GM19238 (cell line): ENCODE measurements at regions not wholly inside any gene's neighbourhood (a gene's known extent, or its start where the extent isn't known, plus 50 kb on each side); places are given as distances from the start of the nearest gene placed in this dataset.
A peak's percentile ranks its signal among the peaks of the same experiment; 100 is the strongest.
"Not testable (repeated sequence)": the region's sequence is repeated elsewhere in the genome, so short reads cannot be mapped to it uniquely, and the experiment has no call there.

Experiments used
- DNase-seq: peaks from one replicate; pipeline ENCODE4 v3.0.0; 2011; ENCODE audit warnings: low spot score; ENCODE audit not compliant: insufficient read length

DNA sequence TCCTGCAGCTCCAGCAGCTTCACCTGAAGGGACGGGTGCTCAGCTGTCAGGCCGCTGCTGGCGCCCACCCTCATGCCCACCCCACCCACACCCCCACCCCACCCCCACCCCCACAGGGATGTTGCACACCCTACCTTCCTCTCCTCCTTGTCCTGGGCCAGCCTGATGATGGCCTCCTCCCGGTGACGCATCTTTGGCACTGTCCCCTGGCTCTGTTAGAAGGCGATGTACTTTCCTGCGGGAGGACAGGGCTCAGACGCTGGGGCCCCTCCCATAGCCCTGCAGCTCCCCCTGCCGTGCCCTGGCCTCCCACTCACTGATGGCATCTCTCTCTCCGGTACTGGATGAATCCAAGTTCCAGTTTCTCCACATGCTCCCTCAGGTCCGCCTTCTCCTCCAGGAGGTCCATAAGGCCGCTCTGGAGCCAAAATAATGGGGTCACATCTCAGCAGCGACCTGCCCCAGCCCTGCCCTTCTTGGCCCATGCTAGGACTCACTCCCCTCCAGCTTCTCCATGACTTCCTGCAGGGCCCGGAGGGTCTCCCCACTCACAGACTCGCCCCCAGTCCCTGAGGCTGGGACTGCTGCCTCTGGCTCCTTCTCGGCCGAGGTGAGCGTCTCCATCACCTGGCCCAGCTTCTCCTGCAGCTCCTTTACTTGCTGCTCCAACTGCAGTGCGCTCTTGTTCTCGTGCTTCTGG is 55.2 kb downstream of the GOLGA8B start:
- not testable (repeated sequence) for DNase-seq

DNA sequence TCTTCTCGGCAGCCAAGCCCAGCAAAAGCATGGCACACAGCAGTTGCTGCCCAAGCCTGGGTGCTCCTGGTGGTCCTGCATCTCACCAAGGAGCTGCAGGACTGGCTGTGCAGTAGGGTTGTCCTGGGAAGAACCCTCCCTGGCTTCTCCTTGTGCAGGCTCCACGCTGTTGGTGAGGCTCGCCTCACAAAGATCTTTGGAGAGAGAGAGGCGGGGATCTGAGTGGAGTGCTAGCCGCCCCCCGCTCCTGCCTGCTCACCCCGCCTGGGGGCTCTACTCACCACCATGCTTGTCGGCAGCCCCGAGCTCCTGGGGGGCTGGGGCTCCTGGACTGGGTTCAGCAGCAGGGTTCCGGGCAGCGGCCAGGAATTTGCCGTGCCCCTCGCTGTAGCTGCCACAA is 55.8 kb downstream of the GOLGA8B start:
- not testable (repeated sequence) for DNase-seq

DNA sequence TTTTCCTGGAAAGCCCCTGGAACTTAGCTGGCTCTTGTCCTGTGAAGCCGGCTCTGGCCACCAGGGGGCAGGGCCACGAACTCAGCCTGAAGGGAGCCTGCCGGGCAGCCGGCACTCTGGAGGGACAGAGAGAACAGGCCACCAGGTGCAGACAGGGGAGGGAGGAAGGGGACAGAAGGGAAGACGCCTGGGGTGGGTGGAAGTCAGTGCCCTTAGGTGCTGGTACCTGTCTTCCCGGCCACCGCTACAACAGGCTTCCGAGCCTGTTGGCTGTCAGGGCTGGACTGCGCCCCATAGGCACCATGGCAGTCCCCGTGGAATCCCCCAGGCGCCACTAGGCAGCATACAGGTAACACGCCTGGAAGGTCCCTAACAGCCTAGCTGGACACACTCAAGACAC is 59.6 kb downstream of the GOLGA8B start:
- DNase-seq: not testable (repeated sequence)

DNA sequence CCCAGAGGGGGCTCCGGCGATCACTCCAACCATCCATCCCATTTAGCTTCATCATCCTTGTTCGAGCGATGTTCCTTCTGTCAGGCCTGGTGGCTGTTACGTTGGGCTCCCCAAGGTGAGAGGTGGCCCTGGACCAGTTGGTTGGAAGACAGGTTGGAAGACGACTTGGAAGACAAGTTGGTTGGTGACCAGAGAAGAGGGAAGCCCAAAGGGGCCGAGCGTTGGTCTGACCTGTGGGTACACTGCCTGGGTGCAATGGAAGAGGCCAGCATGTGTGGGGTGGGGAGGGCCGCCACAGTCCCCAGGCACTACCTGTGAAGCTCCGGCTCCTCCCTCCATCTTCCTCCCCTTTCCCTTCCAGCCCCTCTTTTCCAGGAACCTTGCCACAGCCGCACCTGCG is 60.9 kb downstream of the GOLGA8B start:
- not testable (repeated sequence) for DNase-seq

DNA sequence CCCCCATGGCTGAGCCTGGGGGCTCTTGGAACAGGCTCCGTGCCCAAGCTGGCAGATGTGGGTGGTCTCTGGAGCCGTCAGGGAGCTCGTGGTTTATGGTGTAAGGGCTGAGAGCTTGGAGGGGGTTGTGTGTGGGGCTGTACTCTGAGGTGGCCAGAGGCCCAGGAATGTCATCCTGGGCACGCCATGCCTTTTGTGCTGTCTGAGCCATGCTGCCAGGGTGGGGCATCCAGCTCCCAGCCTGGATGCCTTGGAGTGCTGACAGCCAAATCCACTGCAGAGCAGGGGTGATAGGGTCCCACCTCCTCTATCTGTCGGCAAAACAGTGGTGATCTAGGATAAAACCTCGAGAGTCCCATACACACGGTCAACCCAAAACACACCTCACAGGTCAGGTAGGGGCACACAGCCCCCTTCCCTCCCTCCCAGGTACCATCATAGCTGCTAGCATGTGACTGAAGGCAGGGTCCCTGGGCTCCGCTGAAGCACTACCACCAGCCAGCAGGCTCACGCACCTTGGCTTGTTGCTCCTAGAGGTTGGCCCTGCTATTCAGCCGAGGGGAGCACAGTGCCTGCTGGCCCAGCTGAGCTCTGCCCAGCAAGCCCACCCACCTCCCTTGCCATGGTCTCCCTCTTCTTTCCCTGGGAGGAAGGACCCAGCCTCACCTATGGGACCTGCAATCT is 61.5 kb downstream of the GOLGA8B start:
- not testable (repeated sequence) for DNase-seq

DNA sequence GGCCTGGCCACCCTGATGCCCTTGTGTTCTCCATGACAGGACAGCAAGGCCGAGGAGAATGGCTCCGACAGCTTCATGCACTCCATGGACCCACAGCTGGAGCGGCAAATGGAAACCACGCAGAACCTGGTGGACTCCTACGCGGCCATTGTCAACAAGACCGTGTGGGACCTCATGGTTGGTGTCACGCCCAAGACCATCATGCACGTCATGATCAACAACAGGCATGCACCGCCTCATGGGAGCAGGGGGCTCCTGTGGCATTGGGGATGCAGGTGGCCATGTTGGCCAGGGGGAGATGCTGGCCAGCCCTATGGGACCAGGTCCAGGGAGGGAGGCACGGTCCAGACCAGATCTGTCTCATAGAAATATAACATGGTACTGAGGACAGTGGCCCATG is 62.9 kb downstream of the GOLGA8B start:
- DNase-seq: no peak

DNA sequence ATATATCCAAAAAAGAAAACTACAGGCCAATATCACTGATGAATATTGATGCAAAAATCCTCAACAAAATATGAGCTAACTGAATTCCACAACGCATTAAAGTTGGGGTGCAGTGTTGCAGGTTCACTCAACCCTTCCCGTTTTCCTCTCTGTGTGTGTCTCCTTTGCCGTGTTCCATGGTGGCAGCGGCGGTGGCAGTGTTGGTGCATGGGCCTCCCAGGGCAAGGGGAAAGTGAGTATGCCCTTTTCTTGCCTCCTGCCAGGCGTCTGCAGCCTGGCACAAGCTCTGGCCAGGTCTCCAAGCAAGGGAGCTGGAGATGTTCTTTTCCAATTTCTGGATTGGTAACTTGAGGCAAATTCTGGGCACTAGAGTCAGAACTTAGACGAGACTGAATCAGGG is 63.4 kb downstream of the GOLGA8B start:
- not testable (repeated sequence) for DNase-seq

DNA sequence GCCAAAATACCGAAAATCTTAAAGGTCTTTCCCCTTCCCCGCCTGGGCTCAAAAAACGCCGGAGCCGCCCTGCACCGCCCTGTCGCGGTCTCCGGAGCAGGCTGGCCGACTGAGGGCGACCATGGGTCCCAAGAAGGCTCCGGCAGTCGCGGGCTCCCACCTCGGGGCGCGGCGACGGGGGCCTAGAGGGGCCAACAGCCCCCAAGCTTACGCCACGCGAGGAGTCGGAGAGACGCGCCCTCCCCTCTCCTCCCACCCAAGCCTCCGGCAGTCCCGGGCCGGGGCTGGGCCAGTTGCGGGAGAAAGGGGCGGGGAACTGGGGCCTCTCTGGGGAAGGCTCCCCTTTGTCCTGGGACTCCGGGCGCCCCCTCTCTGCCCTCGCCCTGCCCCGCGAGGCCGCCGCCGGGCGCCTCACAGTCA is 69.2 kb downstream of the GOLGA8B start:
- DNase-seq: peak; percentile 29

DNA sequence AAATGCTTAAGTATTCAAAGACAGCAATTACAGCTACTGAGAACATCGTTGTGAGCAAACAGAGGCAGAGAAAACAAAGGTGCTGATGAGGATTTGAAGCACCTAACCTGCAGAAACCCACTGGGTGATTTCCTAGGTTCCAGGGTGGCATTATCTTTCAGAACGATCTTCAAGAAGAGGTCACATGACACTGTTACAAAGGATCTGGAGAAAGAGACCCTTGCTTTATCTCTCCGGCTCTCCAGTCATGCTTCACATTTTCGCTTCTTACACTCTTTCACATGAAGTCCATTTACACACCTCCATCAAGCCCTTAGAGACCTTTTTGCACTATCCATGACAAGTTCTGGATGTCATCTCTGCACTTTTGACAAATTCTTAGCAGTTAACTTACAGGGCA is 70.8 kb downstream of the GOLGA8B start:
- no peak for DNase-seq

DNA sequence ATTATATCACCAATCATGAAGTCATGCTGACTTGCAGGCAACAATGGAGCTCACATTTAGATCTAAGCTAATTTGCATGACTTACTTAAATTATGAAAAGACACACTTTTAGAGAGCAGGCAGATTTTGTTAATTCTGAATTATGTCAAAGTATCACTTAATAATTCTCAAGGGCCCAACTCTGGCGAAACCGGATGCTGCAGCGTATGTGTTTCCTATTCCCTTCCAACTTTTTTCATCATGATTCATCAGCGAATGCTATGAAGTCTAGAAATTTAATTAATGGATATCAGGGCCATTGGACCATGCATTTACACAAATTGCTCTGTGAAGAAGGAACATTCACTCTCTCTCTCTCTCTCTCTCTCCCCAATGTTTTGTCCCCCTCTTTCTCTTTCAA is 63.5 kb upstream of the GOLGA8A start:
- DNase-seq: no peak

DNA sequence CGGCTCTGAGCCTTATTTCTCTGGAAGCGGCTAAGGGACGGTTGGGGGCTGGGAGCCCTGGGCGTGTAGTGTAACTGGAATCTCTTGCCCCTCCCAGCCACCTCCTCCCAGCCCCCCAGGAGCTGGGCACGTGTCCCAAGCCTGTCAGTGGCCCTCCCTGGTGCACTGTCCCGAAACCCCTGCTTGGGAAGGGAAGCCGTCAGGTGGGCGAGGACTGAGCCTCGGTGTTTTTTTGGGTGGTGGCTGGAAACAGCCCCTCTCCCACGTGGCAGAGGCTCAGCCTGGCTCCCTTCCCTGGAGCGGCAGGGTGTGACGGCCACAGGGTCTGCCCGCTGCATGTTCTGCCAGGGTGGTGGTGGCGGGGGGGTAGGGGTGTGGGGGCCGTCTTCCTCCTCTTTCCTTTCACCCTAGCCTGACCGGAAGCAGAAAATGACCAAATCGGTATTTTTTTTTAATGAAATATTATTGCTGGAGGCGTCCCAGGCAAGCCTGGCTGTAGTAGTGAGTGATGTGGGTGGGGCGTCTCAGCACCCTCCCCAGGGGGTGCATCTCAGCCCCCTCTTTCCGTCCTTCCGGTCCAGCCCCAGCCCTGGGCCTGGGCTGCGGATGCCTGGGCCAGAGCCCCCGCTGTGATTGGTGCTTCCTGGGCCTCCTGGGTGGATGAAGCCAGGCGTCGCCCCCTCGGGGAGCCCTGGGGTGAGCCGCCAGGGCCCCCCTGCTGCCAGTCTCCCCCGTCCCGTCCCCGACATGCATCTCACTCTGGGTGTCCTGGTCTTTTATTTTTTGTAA is 58.8 kb upstream of the GOLGA8A start:
- DNase-seq: no peak

DNA sequence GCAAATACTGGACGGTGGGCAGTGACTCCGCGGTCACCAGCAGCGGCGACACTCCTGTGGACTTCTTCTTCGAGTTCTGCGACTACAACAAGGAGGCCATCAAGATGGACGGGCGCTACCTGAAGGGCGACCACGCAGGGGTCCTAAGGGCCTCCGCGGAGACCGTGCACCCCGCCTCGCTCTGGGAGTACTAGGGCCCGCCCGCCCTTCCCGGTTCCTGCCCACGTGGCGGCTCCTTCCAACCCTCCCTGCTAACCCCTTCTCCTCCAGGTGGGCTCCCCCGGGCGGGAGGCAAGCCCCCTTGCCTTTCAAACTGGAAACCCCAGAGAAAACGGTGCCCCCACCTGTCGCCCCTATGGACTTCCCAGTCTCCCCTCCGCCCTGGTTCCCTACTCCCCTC is 58.1 kb upstream of the GOLGA8A start:
- not testable (repeated sequence) for DNase-seq

DNA sequence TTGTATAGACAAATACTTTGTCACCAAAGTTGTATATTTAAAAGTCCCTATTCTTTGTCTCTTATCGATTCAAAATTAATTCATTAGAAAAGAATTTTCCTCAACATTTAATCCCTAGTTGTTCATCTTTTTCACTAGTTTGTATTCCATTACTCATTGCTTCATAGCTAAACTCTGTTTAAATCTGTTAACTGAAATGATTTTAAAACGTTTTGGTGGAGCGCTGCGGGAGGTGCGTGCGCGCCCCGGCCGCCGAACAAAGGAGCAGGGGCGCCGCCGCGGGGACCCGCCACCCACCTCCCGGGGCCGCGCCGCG is 56.4 kb upstream of the GOLGA8A start:
- no peak for DNase-seq

DNA sequence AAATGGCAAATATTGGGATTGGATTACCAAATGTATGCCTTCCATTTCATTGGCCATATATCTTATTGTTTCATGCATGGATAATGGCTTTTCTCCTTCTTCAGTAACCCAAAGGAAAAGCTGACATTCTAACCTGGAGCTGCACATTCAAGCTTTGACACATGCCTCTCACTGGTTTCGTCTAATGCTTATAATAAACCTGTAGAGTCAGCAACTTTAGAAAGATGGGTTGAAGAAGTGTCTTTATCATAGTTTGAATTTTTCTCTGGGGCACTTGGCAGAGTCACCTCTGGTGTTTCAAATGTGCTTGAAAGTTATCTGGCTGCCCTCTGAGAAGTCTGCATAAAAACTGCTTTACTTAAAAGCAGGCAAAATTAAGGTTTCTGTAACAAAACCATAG is 55.4 kb upstream of the GOLGA8A start:
- no peak for DNase-seq

DNA sequence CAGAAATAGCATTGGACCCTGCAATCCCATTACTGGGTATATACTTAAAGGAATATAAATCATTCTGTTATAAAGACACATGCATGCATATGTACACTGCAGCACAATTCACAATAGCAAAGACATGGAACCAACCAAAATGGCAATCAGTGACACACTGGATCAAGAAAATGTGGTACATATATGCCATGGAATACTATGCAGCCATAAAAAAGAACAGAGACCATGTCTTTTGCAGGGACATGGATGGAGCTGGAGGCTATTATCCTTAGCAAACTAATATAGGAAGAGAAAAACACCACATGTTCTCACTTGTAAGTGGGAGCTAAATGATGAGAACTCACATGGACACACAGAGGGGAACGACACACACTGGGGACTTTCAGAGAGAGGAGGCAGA is 53.9 kb upstream of the GOLGA8A start:
- DNase-seq: not testable (repeated sequence)

DNA sequence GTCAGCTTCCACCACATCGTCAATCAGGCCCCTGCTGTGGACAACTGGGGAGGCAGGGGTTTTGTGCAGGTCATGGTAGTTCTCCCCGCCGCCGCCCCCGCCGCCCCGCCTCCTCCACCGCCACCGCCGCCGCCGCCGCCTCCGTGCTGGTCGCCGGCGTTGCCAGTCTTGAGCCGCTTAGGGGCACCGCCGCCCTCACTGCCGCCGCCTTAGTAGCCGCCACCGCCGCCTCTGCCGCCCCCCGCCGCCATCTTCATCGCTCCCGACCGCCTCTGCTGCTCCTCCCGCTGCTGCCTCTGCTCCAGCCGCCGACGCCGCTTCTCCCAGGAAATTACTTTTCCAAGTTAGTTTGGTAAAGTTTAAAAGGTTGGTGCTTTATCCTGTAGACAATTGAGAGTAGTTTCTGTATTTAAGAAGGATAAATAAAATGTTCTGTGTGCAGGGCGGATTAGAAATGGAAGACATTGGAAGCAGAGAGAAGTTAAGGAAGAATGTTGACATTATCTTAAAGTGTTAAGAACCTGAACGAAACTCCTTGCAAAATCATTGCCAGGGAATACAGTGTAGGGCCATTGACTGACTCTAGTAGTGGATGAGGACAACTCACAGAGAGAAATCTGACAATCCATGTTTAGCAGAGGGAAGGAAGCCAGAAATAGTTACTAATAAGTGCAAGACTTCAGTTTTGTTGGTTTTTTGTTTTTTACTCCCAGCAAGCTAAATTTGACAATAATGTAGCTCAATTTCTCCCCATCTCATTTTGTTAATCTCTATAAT is 53.0 kb upstream of the GOLGA8A start:
- no peak for DNase-seq

DNA sequence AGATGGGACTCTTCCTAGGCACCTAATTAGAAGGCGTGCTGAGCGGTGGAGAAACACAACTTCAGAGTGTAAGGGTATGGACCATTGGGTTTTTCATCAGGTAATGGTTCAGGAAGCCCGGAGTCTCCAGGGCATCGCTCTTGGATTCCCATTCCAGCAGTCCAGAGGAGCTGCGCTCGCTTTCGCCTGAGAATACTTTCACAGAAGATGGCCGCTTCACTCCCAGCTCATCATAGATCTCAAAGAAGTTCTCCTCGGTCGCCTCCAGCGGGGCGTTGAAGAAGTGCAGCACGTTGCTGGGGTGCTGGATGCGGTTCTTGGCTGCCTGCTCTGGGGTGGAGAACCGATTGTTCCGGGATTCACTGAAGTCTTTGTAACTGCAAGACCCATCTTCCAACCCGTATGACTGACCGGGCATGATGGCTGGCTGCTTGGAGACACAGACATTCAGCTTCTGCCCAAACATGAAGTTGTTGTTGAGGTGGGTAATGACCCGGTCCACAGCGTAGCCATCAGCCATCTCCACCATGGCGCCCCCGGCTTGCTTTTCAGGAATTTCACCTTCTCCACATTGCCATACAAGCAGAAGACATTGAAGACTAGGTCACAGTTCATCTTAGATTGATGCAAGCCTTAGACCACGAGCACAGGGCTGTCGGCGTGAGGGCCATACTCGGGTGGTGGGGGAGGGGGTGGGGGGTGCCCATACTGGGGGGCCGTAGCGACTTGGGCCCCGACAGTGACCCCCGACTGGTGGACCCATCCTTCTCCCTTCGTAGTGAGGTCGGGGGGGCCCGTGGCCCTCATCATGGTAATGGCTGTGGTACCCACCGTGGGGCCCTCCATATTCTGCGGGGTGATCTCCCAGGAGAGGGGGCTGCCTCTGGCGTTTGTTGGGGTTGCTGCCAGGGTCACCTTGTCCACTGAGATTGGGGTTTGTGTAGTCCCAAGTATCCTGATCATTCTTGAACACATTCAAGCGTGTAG is 51.7 kb upstream of the GOLGA8A start:
- DNase-seq: not testable (repeated sequence)
